ENCODE measurements at regions not wholly inside any gene's neighbourhood (a gene's known extent, or its start where the extent isn't known, plus 50 kb on each side); places are given as distances from the start of the nearest gene placed in this dataset.

GRCh38 chr4:38213083-38213805, 253.0 kb downstream of the PTTG2 start:
- Histone ChIP-seq H3K27me3 (no peaks in the 10 kb centered on the region), H3K4me3 (no peak overlapping the region), H3K36me3 (no peaks in the 10 kb centered on the region), H3K4me1 (peaks cover 0 to 17% of the 10 kb centered on the region in 2 donors), H3K27ac (peak overlapping the region; percentile 76 to 89), H3K9me3 (peaks cover 0 to 5% of the 10 kb centered on the region in 2 donors)
- intact Hi-C loops (cut with DNase I): no loop called here
- no peak for TF ChIP-seq CTCF (IDR thresholded peaks at IDR 0.05)
- no peak for DNase-seq (ENCODE audit: low spot score in 2 of 2)

- Histone ChIP-seq H3K4me1 (peaks cover 0 to 21% of the 10 kb centered on the region in 2 donors), H3K27me3 (no peaks in the 10 kb centered on the region), H3K9me3 (no peaks in the 10 kb centered on the region), H3K36me3 (no peaks in the 10 kb centered on the region), H3K27ac (no peak overlapping the region), H3K4me3 (no peak overlapping the region)
- intact Hi-C loops (cut with DNase I): no loop called here
- DNase-seq (ENCODE audit: low spot score in 2 of 2): no peak
- TF ChIP-seq CTCF (IDR thresholded peaks at IDR 0.05): no peak
Measured at GRCh38 chr4:38222892-38223291, 262.7 kb downstream of the PTTG2 start.

GRCh38 chr4:38223306-38223705, 263.1 kb downstream of the PTTG2 start:
- no peaks in the 10 kb centered on the region for H3K36me3 ChIP-seq
- H3K27ac ChIP-seq: peak overlapping the region in 1 of 2 donors; percentile 55
- no peak for DNase-seq (ENCODE audit: low spot score in 2 of 2)
- H3K4me3 ChIP-seq: no peak overlapping the region
- H3K4me1 ChIP-seq: peaks cover 0 to 21% of the 10 kb centered on the region in 2 donors
- TF ChIP-seq CTCF (IDR thresholded peaks at IDR 0.05): no peak
- H3K9me3 ChIP-seq: no peaks in the 10 kb centered on the region
- H3K27me3 ChIP-seq: no peaks in the 10 kb centered on the region
- intact Hi-C loops (cut with DNase I): no loop called here

GRCh38 chr4:38223782-38224236, 263.6 kb downstream of the PTTG2 start:
- intact Hi-C loops (cut with DNase I): no loop called here
- H3K4me1 ChIP-seq: peaks cover 0 to 21% of the 10 kb centered on the region in 2 donors
- H3K27me3 ChIP-seq: no peaks in the 10 kb centered on the region
- no peak for TF ChIP-seq CTCF (IDR thresholded peaks at IDR 0.05)
- no peaks in the 10 kb centered on the region for H3K9me3 ChIP-seq
- DNase-seq (ENCODE audit: low spot score in 2 of 2): no peak
- H3K4me3 ChIP-seq: no peak overlapping the region
- H3K27ac ChIP-seq: peak overlapping the region; percentile 52 to 55
- H3K36me3 ChIP-seq: no peaks in the 10 kb centered on the region

- no peaks in the 10 kb centered on the region for H3K36me3 ChIP-seq
- no peak overlapping the region for H3K27ac ChIP-seq
- intact Hi-C loops (cut with DNase I): no loop called here
- peaks cover 0 to 21% of the 10 kb centered on the region in 2 donors for H3K4me1 ChIP-seq
- no peak for DNase-seq (ENCODE audit: low spot score in 2 of 2)
- no peaks in the 10 kb centered on the region for H3K27me3 ChIP-seq
- H3K9me3 ChIP-seq: no peaks in the 10 kb centered on the region
- no peak for TF ChIP-seq CTCF (IDR thresholded peaks at IDR 0.05)
- H3K4me3 ChIP-seq: no peak overlapping the region
Measured at GRCh38 chr4:38224850-38225249, 264.7 kb downstream of the PTTG2 start.

Measured in ascending aorta (tissue), 2 donors.